NCI-H524 (cell line): ENCODE measurements at regions not wholly inside any gene's neighbourhood (a gene's known extent, or its start where the extent isn't known, plus 50 kb on each side); places are given as distances from the start of the nearest gene placed in this dataset.

ENCODE experiments used
- DNase-seq, 2 experiments: peaks; one replicate each; lab custom pipeline; 2025; lab: John Stamatoyannopoulos, UW

DNA sequence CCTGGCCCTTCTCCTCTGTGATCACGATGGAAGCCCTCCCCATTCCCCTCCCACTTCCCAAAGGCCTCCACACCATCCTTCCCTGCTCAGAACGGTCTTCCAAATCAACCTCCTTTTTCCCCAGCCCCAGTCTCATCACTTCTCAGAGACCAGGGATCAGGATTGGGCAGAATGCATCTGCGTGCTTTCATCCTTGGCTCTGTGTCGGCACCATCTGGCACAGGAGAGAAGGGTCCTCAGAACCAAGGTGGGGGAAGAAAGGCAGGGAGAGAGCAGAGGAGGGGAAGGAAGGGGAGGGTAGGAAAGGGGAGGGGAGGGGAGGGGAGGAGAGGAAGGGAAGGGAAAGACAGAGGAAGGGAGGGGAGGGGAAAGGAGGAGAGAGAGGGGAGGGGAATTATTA lies 52.4 kb upstream of the FICD start:
- peak; percentile 91 to 92 for DNase-seq

DNA sequence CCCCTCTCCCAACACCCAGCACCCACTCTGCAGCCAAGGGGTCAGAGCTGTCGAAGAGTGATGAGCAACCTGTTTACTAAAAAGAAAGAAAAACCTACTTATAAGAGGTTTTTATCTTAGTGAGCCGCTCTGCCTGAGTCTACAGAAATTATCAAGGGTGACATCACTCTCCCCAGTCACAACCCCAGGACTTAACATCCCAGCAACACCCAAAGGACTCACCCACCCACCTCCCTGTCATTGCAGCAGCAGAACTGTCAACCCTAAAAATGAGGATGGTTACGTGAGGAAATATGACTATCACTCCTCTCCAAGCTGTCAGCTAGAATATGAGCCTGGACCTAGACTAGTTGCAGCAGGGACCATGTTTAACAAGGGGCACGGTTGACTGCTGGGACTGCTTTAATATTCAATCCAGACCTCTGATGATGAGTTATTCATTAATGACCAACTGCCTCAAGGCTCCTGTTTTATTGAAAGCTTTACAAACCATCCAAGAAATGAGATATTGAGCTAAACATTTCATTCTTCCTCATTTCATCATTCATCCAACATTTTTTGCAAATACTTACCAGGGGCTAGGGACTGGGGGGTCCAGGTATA lies 53.9 kb upstream of the FICD start:
- no peak for DNase-seq

- peak; percentile 42 to 80 for DNase-seq
Measured at GRCh38 chr12:108459149-108459548, 55.9 kb upstream of the FICD start.

DNA sequence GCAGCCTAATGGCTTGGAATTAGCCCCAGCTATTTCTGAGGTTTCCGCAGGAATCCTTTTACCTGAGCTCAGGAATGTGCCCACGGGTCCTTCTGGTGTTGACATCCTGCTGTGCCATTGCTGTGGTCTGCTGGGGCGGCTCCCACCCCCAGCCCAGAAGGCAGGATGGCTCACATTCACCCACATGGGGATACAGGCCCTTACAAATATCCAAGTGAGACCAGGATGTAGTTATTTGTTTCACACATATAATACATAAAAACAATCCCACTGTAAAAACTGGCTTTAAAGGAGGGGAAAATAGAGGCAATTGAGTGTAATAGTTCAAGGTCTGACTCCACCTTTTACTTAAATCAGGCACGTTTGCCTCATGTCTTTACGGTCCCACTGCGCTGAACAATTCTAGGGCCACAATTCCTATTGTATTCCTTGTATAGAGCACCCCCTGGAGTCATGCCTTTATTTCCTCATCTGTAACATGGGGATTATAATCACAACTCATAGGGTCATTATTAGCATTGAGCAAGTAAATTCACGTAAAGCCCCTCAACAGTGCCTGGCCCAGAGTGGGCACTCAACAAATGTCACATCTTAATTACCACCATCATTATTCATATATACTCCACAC lies 57.2 kb upstream of the FICD start:
- peak in 1 of 2 experiments; percentile 46 for DNase-seq

- peak; percentile 82 to 93 for DNase-seq
Measured at GRCh38 chr12:108457006-108457733, 57.9 kb upstream of the FICD start.

DNA sequence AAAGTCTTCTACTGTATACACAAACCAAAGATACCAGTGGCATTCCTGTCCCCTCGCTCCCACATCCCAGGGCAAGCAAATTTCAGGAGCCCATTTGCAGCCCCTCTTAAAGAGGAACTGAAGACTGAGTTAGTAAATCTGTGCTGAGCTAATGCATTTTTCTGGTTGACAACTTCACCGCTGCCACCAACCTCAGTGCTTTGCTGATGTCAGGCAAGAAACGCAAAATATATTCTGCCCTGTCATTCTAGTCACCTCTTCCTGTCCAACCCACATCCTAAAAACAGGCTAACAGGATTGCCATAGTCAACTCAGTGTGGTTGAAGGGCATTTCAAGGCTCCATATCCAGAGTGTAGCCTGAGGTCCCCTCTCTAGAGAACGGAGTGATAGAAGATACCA lies 59.4 kb upstream of the FICD start:
- no peak for DNase-seq

DNA sequence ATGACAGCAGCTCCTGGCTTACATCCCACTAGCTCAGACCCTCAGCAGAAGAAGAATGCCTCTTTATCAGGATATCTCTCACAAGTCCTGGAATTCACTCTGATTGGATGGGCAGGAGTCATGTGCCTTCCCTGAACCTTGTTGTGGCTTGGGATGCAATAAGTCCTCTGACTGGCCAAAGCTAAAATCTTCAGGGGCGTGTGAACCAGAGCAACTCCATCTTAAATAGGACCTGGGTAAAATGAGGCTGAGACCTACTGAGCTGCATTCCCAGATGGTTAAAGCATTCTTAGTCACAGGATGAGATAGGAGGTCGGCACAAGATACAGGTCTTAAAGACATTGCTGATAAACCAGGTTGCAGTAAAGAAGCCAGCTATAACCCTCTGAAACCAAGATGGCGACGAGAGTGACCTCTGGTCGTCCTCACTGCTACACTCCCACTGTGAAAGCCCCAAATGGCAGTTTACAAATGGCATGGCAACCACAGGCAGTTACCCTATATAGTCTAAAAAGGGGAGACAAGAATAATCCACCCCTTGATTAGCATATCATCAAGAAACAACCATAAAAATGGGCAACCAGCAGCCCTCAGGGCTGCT lies 60.4 kb upstream of the FICD start:
- no peak for DNase-seq

- DNase-seq, result peak; percentile 95 to 97
Measured at GRCh38 chr12:108449478-108449877, 65.6 kb upstream of the FICD start.

DNA sequence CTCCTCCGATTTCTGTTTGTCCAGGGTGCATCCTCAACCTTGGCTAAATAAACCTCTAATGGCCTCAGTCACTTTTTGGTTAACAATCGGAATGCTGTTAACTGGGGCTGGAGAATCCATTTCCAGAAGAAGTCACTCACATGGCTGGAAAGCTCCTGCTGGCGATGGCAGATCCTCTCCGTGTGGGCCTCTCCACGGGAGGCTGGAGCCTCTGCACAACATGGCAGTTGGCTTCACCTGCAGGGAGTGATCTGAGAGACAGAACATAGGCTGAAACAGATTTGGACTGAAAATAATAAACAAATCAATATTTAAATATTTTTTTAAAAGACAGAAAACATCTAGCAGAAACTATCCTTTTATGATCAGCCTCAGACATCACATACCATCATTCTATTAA lies 66.8 kb upstream of the FICD start:
- no peak for DNase-seq

DNA sequence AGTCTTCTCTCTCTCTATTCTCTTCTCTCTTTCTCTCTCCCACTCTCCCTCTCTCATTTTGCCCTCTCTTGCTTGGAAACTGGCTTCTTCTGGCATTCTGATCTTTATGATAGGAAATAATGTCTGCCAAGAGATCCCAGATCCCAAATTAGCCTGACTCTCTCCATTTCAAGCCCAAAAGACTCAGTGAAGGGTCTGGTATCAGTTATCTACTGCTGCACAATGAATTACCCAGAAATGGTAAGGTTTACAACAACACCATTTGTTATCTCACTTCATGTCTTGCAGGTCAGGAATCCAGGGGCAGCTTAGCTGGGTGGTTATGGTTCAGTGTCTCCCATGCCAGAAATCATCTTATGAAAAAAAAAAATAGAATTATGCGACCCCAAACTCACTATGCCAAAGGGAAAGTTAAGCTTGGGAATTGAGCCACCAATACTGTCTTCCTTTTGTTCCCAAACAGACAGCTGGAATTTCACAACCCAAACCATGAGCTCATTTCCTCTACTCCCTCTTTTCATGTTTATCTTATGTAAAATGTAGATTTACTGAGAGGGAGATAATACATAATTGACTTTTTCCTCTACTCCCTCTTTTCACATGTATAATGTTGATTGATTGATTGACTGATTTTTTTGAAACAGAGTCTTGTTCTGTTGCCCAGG lies 67.8 kb upstream of the FICD start:
- no peak for DNase-seq

- DNase-seq, result no peak
Measured at GRCh38 chr12:108446766-108447165, 68.3 kb upstream of the FICD start.

DNA sequence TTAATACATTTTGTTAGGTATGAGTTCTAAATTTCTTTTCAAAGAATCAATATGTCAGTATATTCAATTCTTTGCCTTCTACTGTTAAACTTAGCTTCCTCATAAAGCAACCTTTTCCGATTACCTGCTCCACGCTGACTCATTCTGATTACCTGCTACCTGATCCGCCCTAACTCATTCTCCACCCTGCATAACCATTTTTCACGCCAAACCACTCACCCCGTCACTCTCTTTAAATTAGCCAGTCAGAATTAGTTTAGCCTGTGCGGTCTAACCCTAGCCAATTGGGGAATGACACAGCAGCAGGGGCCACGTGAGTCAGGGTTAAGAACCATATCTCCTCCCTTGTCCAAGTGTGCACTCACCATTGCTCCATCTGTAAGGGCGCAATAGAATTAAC lies 72.2 kb upstream of the FICD start:
- DNase-seq, result no peak

GRCh38 chr12:108442067-108442466 lies 73.0 kb upstream of the FICD start:
- DNase-seq, result peak in 1 of 2 experiments; percentile 43

- DNase-seq, result no peak
Measured at GRCh38 chr12:108441549-108441948, 73.5 kb upstream of the FICD start.

- DNase-seq, result no peak
Measured at GRCh38 chr12:108440736-108441135, 74.3 kb upstream of the FICD start.

GRCh38 chr12:108438667-108439066 lies 76.4 kb upstream of the FICD start:
- DNase-seq, result no peak

GRCh38 chr12:108432423-108433121 lies 82.5 kb upstream of the FICD start:
- no peak for DNase-seq

GRCh38 chr12:108430926-108431325 lies 84.2 kb upstream of the FICD start:
- no peak for DNase-seq

GRCh38 chr12:108430245-108430644 lies 84.8 kb upstream of the FICD start:
- peak; percentile 61 to 81 for DNase-seq

DNA sequence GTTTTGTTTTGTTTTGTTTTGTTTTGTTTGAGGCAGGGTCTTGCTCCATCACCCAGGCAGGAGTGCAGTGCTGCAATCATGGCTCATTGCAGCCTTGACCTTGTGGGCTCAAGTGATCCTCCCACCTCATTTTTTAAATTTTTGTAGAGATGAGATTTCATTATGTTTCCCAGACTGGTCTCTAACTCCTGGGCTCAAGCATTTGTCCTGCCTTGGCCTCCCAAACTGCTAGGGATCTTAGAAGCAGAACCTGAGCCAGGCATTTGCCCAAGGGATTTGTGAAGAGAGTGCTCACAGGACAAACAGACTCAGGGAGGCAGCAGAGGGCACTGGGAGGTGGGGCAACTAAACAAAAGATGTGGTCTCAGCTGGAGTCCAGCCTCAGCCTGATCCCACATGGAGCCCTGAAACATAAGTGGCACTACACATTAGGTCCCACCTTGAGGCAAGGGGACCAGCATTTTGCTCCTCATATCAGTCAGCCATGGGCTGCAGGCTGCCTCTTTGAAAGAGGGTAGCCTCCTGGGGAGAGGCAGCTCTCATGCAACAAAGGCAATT lies 86.2 kb upstream of the CMKLR1 start:
- DNase-seq, result peak; percentile 83 to 84

GRCh38 chr12:108424816-108425215 lies 85.7 kb upstream of the CMKLR1 start:
- DNase-seq, result no peak
